Superior temporal gyrus (tissue), 1 donor: ENCODE measurements at regions not wholly inside any gene's neighbourhood (a gene's known extent, or its start where the extent isn't known, plus 50 kb on each side); places are given as distances from the start of the nearest gene placed in this dataset.

Source experiments
- DNase-seq: peaks from one replicate; pipeline ENCODE4 v3.0.0-alpha.2; 2016; ENCODE audit errors: extremely low spot score

GRCh38 chr1:17877316-17877715 lies 122.2 kb downstream of the ACTL8 start:
- no peak for DNase-seq

- no peak for DNase-seq
Measured at GRCh38 chr1:17877896-17878295, 122.8 kb downstream of the ACTL8 start.

GRCh38 chr1:17878837-17879236 lies 123.7 kb downstream of the ACTL8 start:
- DNase-seq, result no peak

- DNase-seq, result no peak
Measured at GRCh38 chr1:17880449-17880848, 125.3 kb downstream of the ACTL8 start.

GRCh38 chr1:17881761-17882160 lies 126.6 kb downstream of the ACTL8 start:
- no peak for DNase-seq

- DNase-seq, result no peak
Measured at GRCh38 chr1:17883136-17883535, 128.0 kb downstream of the ACTL8 start.

- no peak for DNase-seq
Measured at GRCh38 chr1:17883662-17884395, 128.7 kb downstream of the ACTL8 start.

GRCh38 chr1:17885663-17886320 lies 130.7 kb downstream of the ACTL8 start:
- DNase-seq, result no peak

- no peak for DNase-seq
Measured at GRCh38 chr1:17886386-17886785, 131.3 kb downstream of the ACTL8 start.

- DNase-seq, result no peak
Measured at GRCh38 chr1:17886838-17887441, 131.8 kb downstream of the ACTL8 start.

GRCh38 chr1:17887661-17888371 lies 132.7 kb downstream of the ACTL8 start:
- no peak for DNase-seq

GRCh38 chr1:17890056-17890814 lies 135.1 kb downstream of the ACTL8 start:
- no peak for DNase-seq

- no peak for DNase-seq
Measured at GRCh38 chr1:17890815-17891191, 135.7 kb downstream of the ACTL8 start.

- no peak for DNase-seq
Measured at GRCh38 chr1:17891205-17892110, 136.3 kb downstream of the ACTL8 start.

GRCh38 chr1:17892225-17892624 lies 137.1 kb downstream of the ACTL8 start:
- DNase-seq, result no peak

- DNase-seq, result no peak
Measured at GRCh38 chr1:17892851-17893250, 137.7 kb downstream of the ACTL8 start.

- DNase-seq, result no peak
Measured at GRCh38 chr1:17893891-17894631, 138.9 kb downstream of the ACTL8 start.

GRCh38 chr1:17895401-17895800 lies 140.3 kb downstream of the ACTL8 start:
- DNase-seq, result no peak

GRCh38 chr1:17895986-17896385 lies 140.9 kb downstream of the ACTL8 start:
- DNase-seq, result no peak

GRCh38 chr1:17903386-17903785 lies 148.3 kb downstream of the ACTL8 start:
- no peak for DNase-seq
